Mammary epithelial cell (primary cell): ENCODE measurements at regions not wholly inside any gene's neighbourhood (a gene's known extent, or its start where the extent isn't known, plus 50 kb on each side); places are given as distances from the start of the nearest gene placed in this dataset.

ENCODE experiments used
- EZH2 ChIP-seq: IDR thresholded peaks from 2 replicates; pipeline ENCODE4 v1.6.1; 2012; ENCODE audit warnings: low read length, inconsistent platforms, borderline replicate concordance
- TF ChIP-seq, protein P1 (sequence below), 2 donors: IDR thresholded peaks in 1 of 2; conservative IDR thresholded peaks in 1 of 2; 2 replicates each; pipeline ENCODE4 v1.5.1; 2011 to 2012; ENCODE audit warnings: inconsistent platforms in 2 of 2, low read length in 2 of 2, mild to moderate bottlenecking in 2 of 2, control low read depth in 1 of 2, low read depth in 1 of 2; ENCODE audit not compliant: insufficient read depth in 1 of 2; ENCODE audit errors: extremely low read depth in 1 of 2

DNA sequence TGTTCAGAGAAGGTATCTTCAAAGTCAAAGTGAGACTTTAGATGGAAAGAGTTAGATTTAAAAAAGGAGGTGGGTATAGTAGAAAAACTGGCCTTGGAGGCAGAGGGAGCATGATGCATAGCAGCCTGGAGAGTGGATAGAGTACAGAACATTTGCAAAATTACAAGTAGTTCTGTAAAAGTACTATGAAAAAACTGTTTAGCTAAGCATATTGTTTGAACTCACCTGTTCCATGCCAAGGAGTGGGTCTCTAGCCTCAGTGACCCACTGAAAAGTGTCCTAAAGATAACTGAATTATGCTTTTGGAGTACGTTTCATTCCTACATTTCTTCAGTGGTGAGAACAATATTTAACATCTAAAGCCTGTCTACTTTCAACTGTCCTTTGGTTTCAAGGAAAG is 218.9 kb downstream of the NAP1L3 start:
- TF ChIP-seq EZH2 = no peak
- TF ChIP-seq, protein P1, sequence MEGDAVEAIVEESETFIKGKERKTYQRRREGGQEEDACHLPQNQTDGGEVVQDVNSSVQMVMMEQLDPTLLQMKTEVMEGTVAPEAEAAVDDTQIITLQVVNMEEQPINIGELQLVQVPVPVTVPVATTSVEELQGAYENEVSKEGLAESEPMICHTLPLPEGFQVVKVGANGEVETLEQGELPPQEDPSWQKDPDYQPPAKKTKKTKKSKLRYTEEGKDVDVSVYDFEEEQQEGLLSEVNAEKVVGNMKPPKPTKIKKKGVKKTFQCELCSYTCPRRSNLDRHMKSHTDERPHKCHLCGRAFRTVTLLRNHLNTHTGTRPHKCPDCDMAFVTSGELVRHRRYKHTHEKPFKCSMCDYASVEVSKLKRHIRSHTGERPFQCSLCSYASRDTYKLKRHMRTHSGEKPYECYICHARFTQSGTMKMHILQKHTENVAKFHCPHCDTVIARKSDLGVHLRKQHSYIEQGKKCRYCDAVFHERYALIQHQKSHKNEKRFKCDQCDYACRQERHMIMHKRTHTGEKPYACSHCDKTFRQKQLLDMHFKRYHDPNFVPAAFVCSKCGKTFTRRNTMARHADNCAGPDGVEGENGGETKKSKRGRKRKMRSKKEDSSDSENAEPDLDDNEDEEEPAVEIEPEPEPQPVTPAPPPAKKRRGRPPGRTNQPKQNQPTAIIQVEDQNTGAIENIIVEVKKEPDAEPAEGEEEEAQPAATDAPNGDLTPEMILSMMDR (conservative IDR thresholded peaks at IDR 0.05 in 1 of 2, IDR thresholded peaks at IDR 0.05 in 1 of 2; ENCODE audit: extremely low read depth in 1 of 2, insufficient read depth in 1 of 2, low read depth in 1 of 2, low read length in 2 of 2) = no peak
